Epithelial cell of prostate (primary cell): ENCODE measurements at regions not wholly inside any gene's neighbourhood (a gene's known extent, or its start where the extent isn't known, plus 50 kb on each side); places are given as distances from the start of the nearest gene placed in this dataset.

Source experiments
- DNase-seq: peaks from one replicate; pipeline ENCODE4 v3.0.0-alpha.2; 2011; ENCODE audit warnings: low read depth, low spot score
- H3K27ac ChIP-seq: fragments of 450-650 bp; 2 replicates; pipeline ENCODE4 v1.5.1; 2017; ENCODE audit warnings: mild to moderate bottlenecking

GRCh38 chr6:121020656-121021055 lies 313.6 kb downstream of the TBC1D32 start:
- H3K27ac ChIP-seq, result no peak overlapping the region
- no peak for DNase-seq

GRCh38 chr6:121008553-121008952 lies 325.7 kb downstream of the TBC1D32 start:
- DNase-seq, result no peak
- H3K27ac ChIP-seq, result no peak overlapping the region

- DNase-seq, result no peak
- no peak overlapping the region for H3K27ac ChIP-seq
Measured at GRCh38 chr6:121006024-121006423, 328.3 kb downstream of the TBC1D32 start.

GRCh38 chr6:121000381-121000780 lies 333.9 kb downstream of the TBC1D32 start:
- no peak overlapping the region for H3K27ac ChIP-seq
- no peak for DNase-seq

- DNase-seq, result no peak
- H3K27ac ChIP-seq, result no peak overlapping the region
Measured at GRCh38 chr6:120996340-120996739, 337.9 kb downstream of the TBC1D32 start.

GRCh38 chr6:120994573-120994967 lies 339.7 kb downstream of the TBC1D32 start:
- DNase-seq, result no peak
- H3K27ac ChIP-seq, result no peak overlapping the region

GRCh38 chr6:120993929-120994572 lies 340.2 kb downstream of the TBC1D32 start:
- no peak overlapping the region for H3K27ac ChIP-seq
- DNase-seq, result no peak

GRCh38 chr6:120992257-120992656 lies 342.0 kb downstream of the TBC1D32 start:
- no peak for DNase-seq
- no peak overlapping the region for H3K27ac ChIP-seq

GRCh38 chr6:120990866-120991265 lies 343.4 kb downstream of the TBC1D32 start:
- no peak overlapping the region for H3K27ac ChIP-seq
- DNase-seq, result no peak

GRCh38 chr6:120981835-120982234 lies 352.4 kb downstream of the TBC1D32 start:
- DNase-seq, result no peak
- H3K27ac ChIP-seq, result no peak overlapping the region

- DNase-seq, result no peak
- H3K27ac ChIP-seq, result no peak overlapping the region
Measured at GRCh38 chr6:120966321-120966720, 368.0 kb downstream of the TBC1D32 start.

- DNase-seq, result peak; percentile 14
- H3K27ac ChIP-seq, result no peak overlapping the region
Measured at GRCh38 chr6:120965814-120966213, 368.5 kb downstream of the TBC1D32 start.

GRCh38 chr6:120960761-120961160 lies 373.5 kb downstream of the TBC1D32 start:
- no peak for DNase-seq
- H3K27ac ChIP-seq, result no peak overlapping the region

- H3K27ac ChIP-seq, result no peak overlapping the region
- no peak for DNase-seq
Measured at GRCh38 chr6:120954111-120954510, 380.2 kb downstream of the TBC1D32 start.

- no peak overlapping the region for H3K27ac ChIP-seq
- no peak for DNase-seq
Measured at GRCh38 chr6:120951258-120951657, 383.0 kb downstream of the TBC1D32 start.

GRCh38 chr6:120947111-120947510 lies 387.2 kb downstream of the TBC1D32 start:
- DNase-seq, result no peak
- no peak overlapping the region for H3K27ac ChIP-seq

GRCh38 chr6:120945905-120946594 lies 388.2 kb downstream of the TBC1D32 start:
- no peak overlapping the region for H3K27ac ChIP-seq
- no peak for DNase-seq

GRCh38 chr6:120938876-120939472 lies 395.3 kb downstream of the TBC1D32 start:
- DNase-seq, result no peak
- no peak overlapping the region for H3K27ac ChIP-seq

- DNase-seq, result no peak
- H3K27ac ChIP-seq, result no peak overlapping the region
Measured at GRCh38 chr6:120938164-120938875, 396.0 kb downstream of the TBC1D32 start.

- no peak overlapping the region for H3K27ac ChIP-seq
- no peak for DNase-seq
Measured at GRCh38 chr6:120935908-120936307, 398.4 kb downstream of the TBC1D32 start.

GRCh38 chr6:120935016-120935415 lies 399.3 kb downstream of the TBC1D32 start:
- no peak for DNase-seq

More at GRCh38 chr6:120935016-120935415, 399.3 kb downstream of the TBC1D32 start:
- H3K27ac ChIP-seq, result no peak overlapping the region
